ENCODE measurements at regions not wholly inside any gene's neighbourhood (a gene's known extent, or its start where the extent isn't known, plus 50 kb on each side); places are given as distances from the start of the nearest gene placed in this dataset.
"Not testable (repeated sequence)": the region's sequence is repeated elsewhere in the genome, so short reads cannot be mapped to it uniquely, and the experiment has no call there.

- DNase-seq, result no peak
These were observed 1142.8 kb downstream of the RPIA start for GRCh38 chr2:89834306-89834705.

GRCh38 chr2:89836326-89836725, 1144.9 kb downstream of the RPIA start:
- DNase-seq, result not testable (repeated sequence)

GRCh38 chr2:89837962-89838625, 1146.6 kb downstream of the RPIA start:
- DNase-seq, result no peak

GRCh38 chr2:89840175-89840574, 1148.7 kb downstream of the RPIA start:
- DNase-seq, result not testable (repeated sequence)

DNA sequence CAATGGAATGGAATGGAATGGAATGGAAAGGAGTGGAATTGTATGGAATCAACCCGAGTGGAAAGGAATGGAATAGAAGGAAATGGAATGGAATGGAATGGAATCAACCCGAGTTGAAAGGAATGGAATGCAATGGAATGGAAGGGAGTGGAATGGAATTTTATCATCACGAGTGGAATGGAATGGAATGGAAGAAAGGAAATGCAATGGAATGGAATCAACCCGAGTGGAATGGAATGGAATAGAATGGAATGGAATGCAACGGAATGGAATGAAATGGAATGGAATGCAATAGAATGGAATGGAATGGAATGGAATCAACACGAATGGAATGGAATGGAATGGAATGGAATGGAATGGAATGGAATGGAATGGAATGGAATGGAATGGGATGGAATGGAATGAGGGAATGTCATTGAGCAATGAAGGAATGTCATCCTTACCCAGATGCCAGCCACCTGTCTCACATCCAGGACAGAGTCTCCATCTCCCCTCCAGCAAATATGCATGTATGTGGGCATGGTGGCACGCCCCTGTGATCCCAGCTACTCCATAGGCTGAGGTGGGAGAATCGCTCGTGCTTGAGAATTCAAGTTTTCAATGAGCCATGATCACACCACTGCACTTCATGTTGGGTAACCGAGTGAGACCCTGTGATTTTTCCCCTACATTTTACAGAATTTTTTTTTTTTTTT, 1149.5 kb downstream of the RPIA start:
- not testable (repeated sequence) for DNase-seq

- DNase-seq, result no peak
These were observed 1150.0 kb downstream of the RPIA start for GRCh38 chr2:89841476-89841840.

DNA sequence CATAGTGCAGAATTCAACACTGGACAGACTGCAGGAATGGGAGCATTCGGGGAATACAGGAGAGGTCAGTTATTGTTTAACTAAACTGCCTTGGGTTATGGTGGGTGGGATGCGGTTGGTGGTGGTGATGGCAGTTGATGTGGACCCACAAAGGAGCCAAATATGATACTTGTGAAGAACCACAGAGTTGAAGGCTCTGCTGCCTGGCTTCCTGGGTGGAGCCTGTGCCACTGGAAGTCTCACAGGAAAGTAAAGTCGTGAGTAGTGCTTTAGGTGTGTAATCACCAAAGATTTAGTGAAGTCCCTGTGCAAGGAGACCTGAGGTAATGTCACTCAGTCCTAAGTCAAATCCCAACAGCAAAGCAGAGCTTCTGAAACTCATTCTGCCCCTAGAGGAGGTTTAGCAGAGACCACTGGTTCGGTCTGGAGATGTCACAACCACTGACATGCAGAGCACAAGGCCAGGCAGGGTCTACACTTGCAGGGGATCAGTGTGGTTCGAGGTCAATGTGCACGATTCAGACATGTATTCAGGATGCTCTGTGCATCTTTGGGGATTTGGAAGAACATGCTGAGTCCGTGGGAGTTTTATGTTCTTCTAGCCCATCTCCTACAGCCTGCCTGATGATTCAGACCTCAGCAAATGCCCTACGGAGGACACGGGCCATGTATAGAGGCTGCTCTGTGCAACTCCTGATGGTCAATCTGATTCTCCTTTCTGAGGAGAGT, 1150.9 kb downstream of the RPIA start:
- DNase-seq, result no peak

- DNase-seq, result no peak
These were observed 1152.9 kb downstream of the RPIA start for GRCh38 chr2:89844221-89844943.

GRCh38 chr2:89845532-89845931, 1154.1 kb downstream of the RPIA start:
- no peak for DNase-seq

- no peak for DNase-seq
These were observed 1156.6 kb downstream of the RPIA start for GRCh38 chr2:89848114-89848513.

GRCh38 chr2:89848763-89849368, 1157.4 kb downstream of the RPIA start:
- no peak for DNase-seq

- DNase-seq, result no peak
These were observed 1158.3 kb downstream of the RPIA start for GRCh38 chr2:89849731-89850130.

DNA sequence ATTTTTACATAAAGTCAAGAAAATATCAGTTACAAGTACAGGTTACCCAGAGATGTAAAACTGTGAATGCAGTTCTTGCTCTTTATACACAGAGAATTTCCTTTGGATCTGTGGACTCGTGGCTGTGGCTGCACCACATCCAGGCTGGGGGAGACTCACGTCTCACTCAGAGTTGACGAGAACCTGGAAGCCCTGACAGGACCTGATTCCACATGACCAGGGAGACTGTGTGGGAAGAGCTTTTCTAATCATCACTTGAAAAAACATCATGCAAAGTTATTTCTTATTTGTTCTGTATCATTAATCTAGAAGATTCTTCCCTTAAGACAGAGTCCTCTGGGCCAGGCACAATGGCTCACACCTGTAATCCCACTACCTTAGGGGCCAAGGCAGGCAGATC, 1159.0 kb downstream of the RPIA start:
- DNase-seq, result no peak

DNA sequence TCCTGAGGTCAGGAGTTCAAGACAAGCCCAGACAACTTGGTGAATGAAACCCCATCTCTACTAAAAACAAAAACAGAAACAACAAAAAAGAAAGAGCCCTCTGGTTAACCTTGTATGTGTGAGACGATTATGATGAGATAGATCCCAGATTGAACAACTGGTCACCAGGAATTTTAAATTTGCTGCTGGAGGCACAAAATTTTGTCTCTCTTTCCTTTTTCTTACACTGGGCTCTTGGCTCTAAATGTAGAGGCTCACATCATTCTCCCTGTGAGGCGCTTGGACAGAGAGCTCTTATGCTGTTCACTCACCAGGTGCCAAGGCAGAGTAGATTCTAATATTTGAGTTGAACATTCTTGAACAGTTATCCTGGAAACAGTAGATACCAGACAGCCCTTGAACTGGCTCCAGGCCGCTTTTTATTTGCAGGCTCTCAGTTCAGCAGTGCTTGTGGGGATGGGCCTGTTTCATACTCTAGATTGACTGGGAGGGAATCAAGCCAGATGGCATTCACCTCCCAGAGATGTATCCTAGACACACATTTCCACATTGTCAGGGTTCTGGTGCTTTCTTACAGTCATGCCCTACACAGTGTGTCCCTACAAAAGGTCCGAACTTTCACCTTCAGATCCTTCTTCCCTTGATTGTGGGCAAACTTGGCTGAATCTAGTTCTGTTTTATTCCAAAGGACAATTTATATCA, 1159.6 kb downstream of the RPIA start:
- no peak for DNase-seq

DNA sequence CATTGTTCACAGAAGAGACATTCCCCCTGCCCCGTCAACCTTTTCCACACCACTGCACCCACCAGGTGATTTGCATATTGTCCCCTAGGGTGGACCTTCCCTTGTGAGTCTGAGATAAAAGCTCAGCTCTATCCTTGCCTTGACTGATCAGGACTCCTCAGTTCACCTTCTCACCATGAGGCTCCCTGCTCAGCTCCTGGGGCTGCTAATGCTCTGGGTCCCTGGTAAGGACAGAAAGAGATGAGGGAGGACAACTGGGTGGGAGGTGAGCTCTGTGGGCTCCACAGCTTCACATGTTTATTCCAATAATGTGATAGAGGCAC, 1160.1 kb downstream of the RPIA start:
- DNase-seq, result no peak

DNA sequence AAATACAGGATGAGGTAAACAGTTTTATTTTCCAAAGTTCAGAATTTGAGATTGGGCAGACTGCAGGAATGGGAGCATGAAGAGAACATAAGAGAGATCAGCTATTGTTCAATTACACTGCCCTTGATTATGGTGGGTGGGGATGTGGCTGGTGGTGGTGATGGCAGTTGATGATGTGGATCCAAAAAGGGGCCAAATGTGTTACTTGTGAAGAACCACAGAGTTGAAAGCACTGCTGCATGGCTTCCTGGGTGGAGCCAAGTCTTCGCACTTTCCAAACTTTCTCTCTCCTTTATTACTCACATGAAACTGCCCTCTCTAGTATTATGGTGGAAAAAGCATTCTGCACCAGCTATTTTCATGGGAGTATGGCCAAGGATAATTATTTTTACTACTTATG, 1162.0 kb downstream of the RPIA start:
- DNase-seq, result not testable (repeated sequence)

- not testable (repeated sequence) for DNase-seq
These were observed 1164.3 kb downstream of the RPIA start for GRCh38 chr2:89855752-89856151.

DNA sequence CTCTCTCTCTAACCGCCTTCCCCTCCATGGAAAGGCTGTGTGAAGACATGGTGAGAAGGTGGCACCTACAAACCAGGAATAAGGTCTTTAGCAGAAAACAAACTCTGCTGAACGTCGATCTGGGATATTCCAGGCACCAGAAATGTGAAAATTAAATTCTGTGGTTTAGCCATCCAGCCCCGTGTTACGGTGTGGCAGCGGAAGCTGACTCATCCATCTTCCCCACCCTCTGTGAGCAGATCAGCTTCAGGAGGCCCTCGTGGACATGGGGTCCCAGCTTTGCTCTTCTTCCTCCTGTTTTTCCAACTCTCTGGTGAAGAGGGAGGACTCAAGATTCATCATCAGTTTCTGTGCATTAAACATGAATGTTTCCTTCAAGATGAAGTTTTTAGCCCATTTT, 1164.8 kb downstream of the RPIA start:
- not testable (repeated sequence) for DNase-seq

DNA sequence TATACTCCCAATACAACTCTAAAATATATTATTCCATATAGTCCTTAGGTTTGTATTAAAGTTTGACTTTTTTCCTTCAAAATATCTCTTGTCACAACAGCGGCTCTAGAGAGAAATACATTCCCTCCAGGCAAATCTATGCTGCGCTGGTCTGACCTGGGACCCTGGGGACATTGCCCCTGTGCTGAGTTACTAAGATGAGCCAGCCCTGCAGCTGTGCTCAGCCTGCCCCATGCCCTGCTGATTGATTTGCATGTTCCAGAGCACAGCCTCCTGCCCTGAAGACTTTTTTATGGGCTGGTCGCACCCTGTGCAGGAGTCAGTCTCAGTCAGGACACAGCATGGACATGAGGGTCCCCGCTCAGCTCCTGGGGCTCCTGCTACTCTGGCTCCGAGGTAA, 1170.7 kb downstream of the RPIA start:
- not testable (repeated sequence) for DNase-seq

DNA sequence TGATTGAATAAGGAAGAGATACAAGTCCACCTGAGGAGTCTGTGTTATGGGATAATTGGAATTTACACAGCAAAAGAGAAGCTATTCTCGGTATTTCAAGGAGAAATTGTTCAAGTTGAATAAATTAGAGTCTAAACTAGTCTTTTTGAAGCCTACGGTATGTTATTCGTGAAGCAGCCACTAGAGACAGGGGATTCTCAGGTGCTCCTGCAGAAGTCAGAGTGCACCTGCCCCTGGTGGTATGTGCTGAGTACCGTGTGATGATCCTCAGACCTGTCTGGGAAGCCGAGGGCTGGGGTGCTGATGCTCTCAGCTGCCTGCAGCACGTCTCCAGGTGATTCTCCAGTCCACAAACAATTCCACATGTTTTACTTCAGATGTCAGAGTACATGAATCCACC, 1171.7 kb downstream of the RPIA start:
- not testable (repeated sequence) for DNase-seq

DNA sequence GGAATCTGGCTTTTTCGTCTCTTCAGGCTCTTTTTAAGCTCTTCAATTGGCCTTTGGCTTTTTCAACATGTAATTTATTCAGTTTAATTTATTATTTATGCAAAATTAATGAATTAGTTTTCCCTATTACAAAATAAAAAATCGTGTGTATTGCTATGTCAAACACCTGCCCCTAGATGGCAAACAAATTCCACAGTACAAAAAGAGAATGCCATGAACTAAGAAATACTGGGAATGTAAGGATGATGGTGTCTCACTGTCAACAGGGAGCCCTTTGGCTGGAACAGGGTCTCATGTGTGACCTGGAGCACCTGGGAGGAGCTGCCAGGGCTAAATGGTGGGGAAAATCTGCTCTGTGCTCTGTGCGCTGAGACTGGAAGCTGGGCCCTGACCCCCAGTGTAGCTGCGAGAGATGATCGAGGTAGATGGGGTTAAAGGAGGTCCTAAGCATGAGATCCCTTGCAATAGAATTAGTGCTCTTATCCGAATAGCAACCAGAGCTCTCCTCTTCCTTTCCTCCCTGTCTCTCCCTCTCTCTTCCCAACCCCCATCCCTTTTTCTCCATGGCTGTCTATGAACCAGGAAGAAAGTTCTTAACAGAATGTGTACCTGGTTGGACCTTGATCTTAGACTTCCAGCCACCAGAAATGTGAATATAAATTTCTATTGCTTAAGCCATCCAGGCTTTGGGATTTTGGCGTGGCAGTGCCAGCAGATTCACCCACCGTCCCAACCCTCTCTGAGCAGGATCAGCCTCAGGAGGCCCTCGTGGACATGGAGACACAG, 1183.5 kb downstream of the RPIA start:
- not testable (repeated sequence) for DNase-seq

DNA sequence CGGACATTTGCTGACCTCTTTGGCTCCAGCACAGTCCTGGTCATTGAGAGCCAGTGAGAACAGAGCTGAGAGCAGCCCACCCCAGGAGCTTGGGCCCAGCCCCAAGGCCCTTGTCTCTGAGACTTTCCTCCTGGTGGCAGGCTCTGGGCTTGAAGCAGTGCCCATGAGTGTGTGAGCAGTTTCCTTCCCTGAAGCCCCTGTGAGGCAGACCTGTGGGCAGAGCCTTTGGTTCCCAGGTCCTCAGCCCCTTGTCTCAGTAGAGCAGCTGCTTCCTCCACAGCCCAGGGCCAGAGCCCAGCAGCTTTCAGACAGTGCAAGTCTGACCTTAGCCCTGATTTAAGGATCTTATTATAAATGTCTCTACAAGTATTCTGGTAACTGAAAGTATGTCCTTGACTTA, 1185.0 kb downstream of the RPIA start:
- DNase-seq, result not testable (repeated sequence)
